ENCODE measurements at regions not wholly inside any gene's neighbourhood (a gene's known extent, or its start where the extent isn't known, plus 50 kb on each side); places are given as distances from the start of the nearest gene placed in this dataset.

GRCh38 chr14:28946267-28946666 is 179.7 kb downstream of the FOXG1 start:
- TF ChIP-seq CTCF (IDR thresholded peaks at IDR 0.05; ENCODE audit: extremely low read depth, low read depth, low read length): no peak
- no peak overlapping the region for H3K27ac ChIP-seq (ENCODE audit: low read depth, low read length)
- no peaks in the 10 kb centered on the region for H4K20me1 ChIP-seq (ENCODE audit: insufficient read depth, low read length)
- no peaks in the 10 kb centered on the region for H3K79me2 ChIP-seq (ENCODE audit: insufficient read depth, low read length)
- H2AFZ ChIP-seq (ENCODE audit: low read length): no peak overlapping the region
- H3K4me2 ChIP-seq (ENCODE audit: insufficient read depth, low read length): no peak overlapping the region
- no peaks in the 10 kb centered on the region for H3K27me3 ChIP-seq (ENCODE audit: insufficient read depth, low read length)
- H3K4me3 ChIP-seq (ENCODE audit: insufficient read depth, low read length): no peak overlapping the region
- H3K9me3 ChIP-seq (ENCODE audit: low read depth, low read length): no peaks in the 10 kb centered on the region
- H3K4me1 ChIP-seq (ENCODE audit: insufficient read depth, low read length): no peaks in the 10 kb centered on the region
- no peak for DNase-seq (ENCODE audit: insufficient read length, low spot score, missing footprints)
- H3K36me3 ChIP-seq (ENCODE audit: insufficient read depth, low read length): no peaks in the 10 kb centered on the region

GRCh38 chr14:28949503-28949902 is 182.9 kb downstream of the FOXG1 start:
- Histone ChIP-seq H3K27ac (ENCODE audit: low read depth, low read length) (no peak overlapping the region), H3K36me3 (ENCODE audit: insufficient read depth, low read length) (no peaks in the 10 kb centered on the region), H2AFZ (ENCODE audit: low read length) (no peak overlapping the region), H3K27me3 (ENCODE audit: insufficient read depth, low read length) (no peaks in the 10 kb centered on the region), H3K4me2 (ENCODE audit: insufficient read depth, low read length) (no peak overlapping the region), H3K4me1 (ENCODE audit: insufficient read depth, low read length) (no peaks in the 10 kb centered on the region), H3K9me3 (ENCODE audit: low read depth, low read length) (no peaks in the 10 kb centered on the region), H4K20me1 (ENCODE audit: insufficient read depth, low read length) (no peaks in the 10 kb centered on the region), H3K79me2 (ENCODE audit: insufficient read depth, low read length) (no peaks in the 10 kb centered on the region), H3K4me3 (ENCODE audit: insufficient read depth, low read length) (no peak overlapping the region)
- no peak for DNase-seq (ENCODE audit: insufficient read length, low spot score, missing footprints)
- no peak for TF ChIP-seq CTCF (IDR thresholded peaks at IDR 0.05; ENCODE audit: extremely low read depth, low read depth, low read length)

GRCh38 chr14:28952161-28952560 is 185.6 kb downstream of the FOXG1 start:
- no peak overlapping the region for H2AFZ ChIP-seq (ENCODE audit: low read length)
- no peak for TF ChIP-seq CTCF (IDR thresholded peaks at IDR 0.05; ENCODE audit: extremely low read depth, low read depth, low read length)
- no peaks in the 10 kb centered on the region for H3K27me3 ChIP-seq (ENCODE audit: insufficient read depth, low read length)
- no peaks in the 10 kb centered on the region for H3K4me1 ChIP-seq (ENCODE audit: insufficient read depth, low read length)
- no peaks in the 10 kb centered on the region for H3K36me3 ChIP-seq (ENCODE audit: insufficient read depth, low read length)
- no peak for DNase-seq (ENCODE audit: insufficient read length, low spot score, missing footprints)
- no peaks in the 10 kb centered on the region for H4K20me1 ChIP-seq (ENCODE audit: insufficient read depth, low read length)
- H3K27ac ChIP-seq (ENCODE audit: low read depth, low read length): no peak overlapping the region
- no peaks in the 10 kb centered on the region for H3K79me2 ChIP-seq (ENCODE audit: insufficient read depth, low read length)
- H3K9me3 ChIP-seq (ENCODE audit: low read depth, low read length): no peaks in the 10 kb centered on the region
- H3K4me2 ChIP-seq (ENCODE audit: insufficient read depth, low read length): no peak overlapping the region
- H3K4me3 ChIP-seq (ENCODE audit: insufficient read depth, low read length): no peak overlapping the region

DNA sequence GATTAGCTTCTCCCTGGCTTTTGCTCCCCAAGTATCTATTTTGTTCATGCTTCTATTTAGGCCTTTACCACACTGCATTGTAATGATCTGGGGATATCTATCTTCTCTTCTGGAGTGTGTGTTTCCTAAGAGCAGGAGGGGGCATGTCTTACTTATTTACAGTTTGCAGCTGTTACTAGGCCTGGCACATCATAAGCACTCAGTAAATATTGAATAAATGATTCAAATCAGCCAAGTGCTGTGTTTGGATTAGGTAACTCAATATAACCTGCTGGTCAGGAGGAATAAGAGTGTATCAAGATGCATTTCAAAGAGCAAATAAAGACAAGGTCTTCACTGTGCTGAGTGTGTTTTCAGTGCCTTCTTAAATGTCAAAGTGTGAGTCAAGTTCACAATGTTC is 186.1 kb downstream of the FOXG1 start:
- Histone ChIP-seq H3K4me1 (ENCODE audit: insufficient read depth, low read length) (no peaks in the 10 kb centered on the region), H3K9me3 (ENCODE audit: low read depth, low read length) (no peaks in the 10 kb centered on the region), H3K27me3 (ENCODE audit: insufficient read depth, low read length) (no peaks in the 10 kb centered on the region), H3K27ac (ENCODE audit: low read depth, low read length) (no peak overlapping the region), H2AFZ (ENCODE audit: low read length) (no peak overlapping the region), H3K36me3 (ENCODE audit: insufficient read depth, low read length) (no peaks in the 10 kb centered on the region), H3K4me2 (ENCODE audit: insufficient read depth, low read length) (no peak overlapping the region), H4K20me1 (ENCODE audit: insufficient read depth, low read length) (no peaks in the 10 kb centered on the region), H3K4me3 (ENCODE audit: insufficient read depth, low read length) (no peak overlapping the region), H3K79me2 (ENCODE audit: insufficient read depth, low read length) (no peaks in the 10 kb centered on the region)
- DNase-seq (ENCODE audit: insufficient read length, low spot score, missing footprints): no peak
- no peak for TF ChIP-seq CTCF (IDR thresholded peaks at IDR 0.05; ENCODE audit: extremely low read depth, low read depth, low read length)
